KBM-7 (cell line): ENCODE measurements at regions not wholly inside any gene's neighbourhood (a gene's known extent, or its start where the extent isn't known, plus 50 kb on each side); places are given as distances from the start of the nearest gene placed in this dataset.
A peak's percentile ranks its signal among the peaks of the same experiment; 100 is the strongest.

Experiments
- DNase-seq: peaks from one replicate; pipeline ENCODE4 v3.0.0-alpha.2; 2015
- in situ Hi-C: fragments of 300-500 bp; cut with MboI; formaldehyde crosslinking; loops from 2 replicates; pipeline ENCODE4 v1.14.3; 2020; ENCODE audit warnings: low sequenced_read_pairs, low pct_unique_long_range_greater_than_20kb, mixed read lengths

GRCh38 chr14:71529848-71530247 is 402.4 kb upstream of the RGS6 start:
- in situ Hi-C loops, result no loop called here
- no peak for DNase-seq

GRCh38 chr14:71532344-71532743 is 399.9 kb upstream of the RGS6 start:
- no peak for DNase-seq
- in situ Hi-C loops, result no loop called here

GRCh38 chr14:71532790-71533189 is 399.4 kb upstream of the RGS6 start:
- in situ Hi-C loops, result no loop called here
- no peak for DNase-seq

GRCh38 chr14:71533390-71533789 is 398.8 kb upstream of the RGS6 start:
- no peak for DNase-seq
- in situ Hi-C loops, result no loop called here

- in situ Hi-C loops, result no loop called here
- no peak for DNase-seq
Measured at GRCh38 chr14:71533800-71534199, 398.4 kb upstream of the RGS6 start.

GRCh38 chr14:71534506-71534905 is 397.7 kb upstream of the RGS6 start:
- no peak for DNase-seq
- in situ Hi-C loops, result no loop called here

- in situ Hi-C loops, result no loop called here
- DNase-seq, result no peak
Measured at GRCh38 chr14:71536015-71536740, 396.1 kb upstream of the RGS6 start.

- no peak for DNase-seq
- in situ Hi-C loops, result no loop called here
Measured at GRCh38 chr14:71536927-71537772, 395.1 kb upstream of the RGS6 start.

GRCh38 chr14:71538288-71538687 is 393.9 kb upstream of the RGS6 start:
- no peak for DNase-seq
- in situ Hi-C loops, result no loop called here

- in situ Hi-C loops, result no loop called here
- DNase-seq, result no peak
Measured at GRCh38 chr14:71538938-71539649, 393.1 kb upstream of the RGS6 start.

GRCh38 chr14:71539650-71540285 is 392.5 kb upstream of the RGS6 start:
- peak; percentile 46 for DNase-seq
- in situ Hi-C loops, result no loop called here

- in situ Hi-C loops, result no loop called here
- DNase-seq, result no peak
Measured at GRCh38 chr14:71541271-71541670, 391.0 kb upstream of the RGS6 start.

- in situ Hi-C loops, result no loop called here
- no peak for DNase-seq
Measured at GRCh38 chr14:71541973-71542690, 390.1 kb upstream of the RGS6 start.

- in situ Hi-C loops, result no loop called here
- DNase-seq, result no peak
Measured at GRCh38 chr14:71549421-71550050, 382.7 kb upstream of the RGS6 start.

- DNase-seq, result no peak
- in situ Hi-C loops, result no loop called here
Measured at GRCh38 chr14:71550367-71550766, 381.9 kb upstream of the RGS6 start.

- in situ Hi-C loops, result no loop called here
- no peak for DNase-seq
Measured at GRCh38 chr14:71551291-71551950, 380.8 kb upstream of the RGS6 start.

- DNase-seq, result no peak
- in situ Hi-C loops, result no loop called here
Measured at GRCh38 chr14:71552809-71553208, 379.4 kb upstream of the RGS6 start.

GRCh38 chr14:71553779-71554178 is 378.4 kb upstream of the RGS6 start:
- in situ Hi-C loops, result no loop called here

More at GRCh38 chr14:71553779-71554178, 378.4 kb upstream of the RGS6 start:
- no peak for DNase-seq
